ENCODE measurements at regions not wholly inside any gene's neighbourhood (a gene's known extent, or its start where the extent isn't known, plus 50 kb on each side); places are given as distances from the start of the nearest gene placed in this dataset.
"Not testable (repeated sequence)": the region's sequence is repeated elsewhere in the genome, so short reads cannot be mapped to it uniquely, and the experiment has no call there.

DNA sequence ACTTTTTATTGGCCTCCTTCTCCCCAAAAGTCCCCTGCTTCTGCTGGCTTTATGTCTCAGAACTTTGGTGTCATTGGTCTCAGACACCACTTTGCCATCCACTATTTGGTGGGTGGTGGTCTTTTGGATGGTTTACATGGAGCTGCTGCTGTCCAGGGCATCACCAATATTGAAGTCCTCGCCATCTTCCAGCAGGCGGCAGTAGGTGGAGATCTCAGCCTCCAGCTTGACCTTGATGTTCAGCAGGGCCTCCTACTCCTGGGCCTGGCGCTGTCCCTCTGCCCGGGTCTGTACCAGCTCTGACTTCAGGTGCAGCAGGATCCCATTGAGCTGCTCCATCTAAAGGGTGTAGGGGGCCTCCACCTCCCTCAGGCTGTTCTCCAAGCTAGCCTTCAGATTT is 148.4 kb upstream of the FOXA2 start:
- DNase-seq (ENCODE audit: low spot score) (no peak), ATAC-seq (ENCODE audit: low FRiP score) (no peak)
- TF ChIP-seq, protein P1, sequence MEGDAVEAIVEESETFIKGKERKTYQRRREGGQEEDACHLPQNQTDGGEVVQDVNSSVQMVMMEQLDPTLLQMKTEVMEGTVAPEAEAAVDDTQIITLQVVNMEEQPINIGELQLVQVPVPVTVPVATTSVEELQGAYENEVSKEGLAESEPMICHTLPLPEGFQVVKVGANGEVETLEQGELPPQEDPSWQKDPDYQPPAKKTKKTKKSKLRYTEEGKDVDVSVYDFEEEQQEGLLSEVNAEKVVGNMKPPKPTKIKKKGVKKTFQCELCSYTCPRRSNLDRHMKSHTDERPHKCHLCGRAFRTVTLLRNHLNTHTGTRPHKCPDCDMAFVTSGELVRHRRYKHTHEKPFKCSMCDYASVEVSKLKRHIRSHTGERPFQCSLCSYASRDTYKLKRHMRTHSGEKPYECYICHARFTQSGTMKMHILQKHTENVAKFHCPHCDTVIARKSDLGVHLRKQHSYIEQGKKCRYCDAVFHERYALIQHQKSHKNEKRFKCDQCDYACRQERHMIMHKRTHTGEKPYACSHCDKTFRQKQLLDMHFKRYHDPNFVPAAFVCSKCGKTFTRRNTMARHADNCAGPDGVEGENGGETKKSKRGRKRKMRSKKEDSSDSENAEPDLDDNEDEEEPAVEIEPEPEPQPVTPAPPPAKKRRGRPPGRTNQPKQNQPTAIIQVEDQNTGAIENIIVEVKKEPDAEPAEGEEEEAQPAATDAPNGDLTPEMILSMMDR (IDR thresholded peaks at IDR 0.05), result no peak

DNA sequence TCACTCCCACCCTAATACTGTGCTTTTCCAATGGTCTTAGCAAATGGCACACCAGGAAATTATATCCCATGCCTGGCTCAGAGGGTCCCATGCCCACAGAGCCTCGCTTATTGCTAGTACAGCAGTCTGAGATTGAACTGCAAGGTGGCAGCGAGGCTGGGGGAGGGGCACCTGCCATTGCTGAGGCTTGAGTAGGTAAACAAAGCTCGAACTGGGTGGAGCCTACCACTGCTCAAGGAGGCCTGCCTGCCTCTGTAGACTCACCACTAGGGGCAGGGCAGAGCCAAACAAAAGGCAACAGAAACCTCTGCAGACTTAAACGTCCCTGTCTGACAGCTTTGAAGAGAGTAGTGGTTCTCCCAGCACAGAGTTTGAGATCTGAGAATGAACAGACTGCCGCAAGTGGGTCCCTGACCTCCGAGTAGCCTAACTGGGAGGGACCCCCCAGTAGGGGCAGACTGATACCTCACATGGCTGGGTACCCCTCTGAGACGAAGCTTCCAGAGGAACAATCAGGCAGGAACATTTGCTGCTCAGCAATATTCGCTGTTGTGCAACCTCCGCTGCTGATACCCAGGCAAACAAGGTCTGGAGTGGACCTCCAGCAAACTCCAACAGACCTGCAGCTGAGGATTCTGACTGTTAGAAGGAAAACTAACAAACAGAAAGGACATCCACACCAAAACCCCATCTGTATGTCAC is 150.7 kb upstream of the FOXA2 start:
- DNase-seq (ENCODE audit: low spot score); ATAC-seq (ENCODE audit: low FRiP score): not testable (repeated sequence)

DNA sequence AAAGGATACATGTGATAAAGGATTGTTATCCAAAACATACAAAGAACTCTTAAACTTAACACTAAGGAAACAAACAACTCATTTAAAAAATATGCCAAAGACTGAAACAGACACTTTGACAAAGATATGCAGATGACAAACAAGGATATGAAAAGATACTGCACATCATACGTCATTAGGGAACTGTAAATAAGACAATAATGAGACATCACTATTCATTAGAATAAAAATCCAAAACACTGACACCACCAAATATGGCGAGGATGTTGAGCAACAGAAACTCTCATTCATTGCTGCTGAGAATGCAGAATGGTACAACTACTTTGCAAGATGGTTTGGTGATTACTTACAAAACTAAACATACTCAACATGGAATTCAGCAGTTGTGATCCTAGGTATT is 156.5 kb upstream of the FOXA2 start:
- no peak for ATAC-seq (ENCODE audit: low FRiP score)
- no peak for DNase-seq (ENCODE audit: low spot score)
- TF ChIP-seq, protein P1 (IDR thresholded peaks at IDR 0.05), result no peak

DNA sequence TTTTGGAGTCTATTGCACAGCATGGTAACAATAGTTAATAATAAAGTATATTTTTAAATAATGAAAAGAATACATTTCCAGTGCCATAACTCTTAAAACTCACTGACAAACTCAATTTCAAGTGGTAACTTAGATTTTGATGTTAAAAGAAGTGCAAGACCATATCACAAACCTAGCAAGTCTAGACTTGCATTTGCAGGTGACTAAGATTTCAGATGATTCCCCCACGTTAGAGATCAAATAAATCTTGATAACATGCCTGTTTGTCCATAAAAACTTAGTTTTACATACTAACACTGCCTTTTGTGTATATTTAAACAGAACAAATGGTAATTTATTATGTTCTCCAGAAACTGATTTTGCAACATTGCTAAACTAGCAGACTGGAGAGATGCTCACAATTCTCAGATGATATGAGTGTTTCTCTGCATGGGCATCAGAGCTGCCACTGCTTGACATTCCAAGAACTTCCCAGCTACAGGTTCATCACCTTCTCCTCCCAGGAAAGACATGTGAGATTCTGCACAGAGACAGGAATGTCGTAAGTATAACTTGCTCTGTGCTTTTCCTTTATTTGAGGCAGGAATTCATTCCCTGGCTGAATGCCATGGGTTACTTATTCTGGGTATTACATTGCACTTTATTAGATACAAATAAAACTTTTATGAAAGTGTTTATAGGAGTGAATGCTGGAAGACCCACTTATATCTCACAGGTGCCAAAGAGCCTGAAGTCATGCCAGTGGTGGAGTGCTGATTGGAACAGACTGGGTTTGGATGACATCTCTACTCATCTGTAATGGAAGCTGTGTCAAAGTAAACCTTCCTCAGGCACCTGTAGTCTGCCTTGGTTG is 160.2 kb upstream of the FOXA2 start:
- DNase-seq (ENCODE audit: low spot score) (no peak), ATAC-seq (ENCODE audit: low FRiP score) (peak; percentile 81)
- TF ChIP-seq, protein P1 (IDR thresholded peaks at IDR 0.05), result no peak

DNA sequence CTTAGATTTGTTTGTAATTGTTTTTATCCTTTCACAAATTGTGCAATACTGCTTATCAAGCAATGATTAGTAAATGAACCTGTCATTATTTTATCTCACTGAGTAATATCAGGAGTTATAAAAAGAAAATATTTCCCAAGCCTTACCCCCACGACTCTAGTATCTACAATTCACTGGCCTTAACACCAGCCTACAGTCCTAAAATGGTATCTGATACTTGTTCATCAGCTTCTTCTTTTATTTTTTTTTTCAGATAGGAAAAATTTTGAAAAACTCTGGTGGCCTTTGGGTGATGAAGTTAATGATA is 160.8 kb upstream of the FOXA2 start:
- TF ChIP-seq, protein P1 (IDR thresholded peaks at IDR 0.05), result no peak
- peak; percentile 69 for ATAC-seq (ENCODE audit: low FRiP score)
- DNase-seq (ENCODE audit: low spot score), result no peak

DNA sequence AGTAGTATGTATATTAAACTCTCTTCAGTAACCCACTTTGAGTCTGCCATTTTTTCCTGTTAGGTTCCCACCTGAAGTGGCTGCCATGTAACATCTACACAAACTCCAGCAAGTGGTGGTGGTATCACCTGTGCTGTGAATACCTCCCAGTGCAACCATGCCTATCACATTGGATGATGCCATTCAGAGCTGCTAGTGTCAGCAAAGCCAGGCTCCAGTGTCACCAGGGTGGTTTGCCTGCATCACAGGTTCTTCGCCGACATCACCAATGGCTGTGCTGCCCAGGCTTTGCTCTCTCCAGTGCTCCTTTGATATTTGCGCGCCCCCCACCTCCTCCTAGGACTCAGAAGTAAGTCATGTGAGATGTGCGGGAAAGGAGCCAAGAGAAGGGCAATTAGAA is 162.6 kb upstream of the FOXA2 start:
- TF ChIP-seq, protein P1 (IDR thresholded peaks at IDR 0.05), result no peak
- DNase-seq (ENCODE audit: low spot score), result no peak
- no peak for ATAC-seq (ENCODE audit: low FRiP score)

DNA sequence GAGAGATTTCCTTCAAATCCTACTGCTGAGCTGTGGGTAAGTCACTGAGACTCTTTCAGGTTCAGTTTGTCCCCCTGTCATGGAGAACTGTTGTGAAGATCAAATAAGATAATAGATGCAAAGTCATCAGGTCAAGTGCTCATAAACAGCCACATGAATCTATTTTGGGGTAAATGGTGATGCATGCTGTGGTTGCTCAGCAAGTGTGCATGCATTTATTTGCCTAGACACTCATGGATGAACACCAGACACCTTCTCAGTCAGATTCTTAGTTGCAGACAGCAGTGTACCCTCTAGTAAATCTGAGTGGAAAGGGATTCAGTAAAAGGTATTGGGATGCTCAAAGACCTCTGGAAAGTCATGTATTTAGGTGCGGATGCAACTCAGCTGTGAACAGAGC is 168.0 kb upstream of the FOXA2 start:
- DNase-seq (ENCODE audit: low spot score) (no peak), ATAC-seq (ENCODE audit: low FRiP score) (no peak)
- TF ChIP-seq, protein P1 (IDR thresholded peaks at IDR 0.05), result no peak
